Karpas-422 (cell line): ENCODE measurements at regions not wholly inside any gene's neighbourhood (a gene's known extent, or its start where the extent isn't known, plus 50 kb on each side); places are given as distances from the start of the nearest gene placed in this dataset.

Experiments
- DNase-seq: peaks from one replicate; pipeline ENCODE4 v3.0.0-alpha.2; 2015
- H2AFZ ChIP-seq: fragments of 200-600 bp; sonication (generic); 2 replicates; pipeline ENCODE4 v1.6.1; 2014; ENCODE audit warnings: antibody characterized with exemption, low read length, mixed read lengths
- H3K27ac ChIP-seq: fragments of 200-600 bp; sonication (generic); 2 replicates; pipeline ENCODE4 v1.5.1; 2014; ENCODE audit warnings: mild to moderate bottlenecking, low read length, moderate library complexity
- H3K27me3 ChIP-seq: fragments of 200-600 bp; sonication (generic); 2 replicates; pipeline ENCODE4 v1.6.1; 2014; ENCODE audit warnings: low read length, mixed read lengths
- H3K36me3 ChIP-seq: fragments of 200-600 bp; sonication (generic); 2 replicates; pipeline ENCODE4 v1.6.1; 2014; ENCODE audit warnings: low read length, mixed read lengths; ENCODE audit not compliant: insufficient read depth
- H3K4me1 ChIP-seq: fragments of 200-600 bp; sonication (generic); 2 replicates; pipeline ENCODE4 v1.6.1; 2014; ENCODE audit warnings: mild to moderate bottlenecking, low read length, mixed read lengths
- H3K4me2 ChIP-seq: fragments of 200-600 bp; sonication (generic); 2 replicates; pipeline ENCODE4 v1.6.1; 2014; ENCODE audit warnings: low read length, low read depth, mild to moderate bottlenecking; ENCODE audit not compliant: poor library complexity, severe bottlenecking
- H3K4me3 ChIP-seq: fragments of 200-600 bp; sonication (generic); 2 replicates; pipeline ENCODE4 v1.5.1; 2014; ENCODE audit warnings: mild to moderate bottlenecking, antibody characterized with exemption, low read length, mixed read lengths
- H3K79me2 ChIP-seq: fragments of 200-600 bp; sonication (generic); 2 replicates; pipeline ENCODE4 v1.6.1; 2014; ENCODE audit warnings: mild to moderate bottlenecking, low read length, mixed read lengths
- H3K9ac ChIP-seq: fragments of 200-600 bp; sonication (generic); 2 replicates; pipeline ENCODE4 v1.6.0; 2014; ENCODE audit warnings: low read length
- H3K9me2 ChIP-seq: fragments of 200-600 bp; sonication (generic), shearing (Covaris generic); replicated peaks from 2 replicates; pipeline ENCODE4 v1.6.0; 2014; ENCODE audit warnings: mild to moderate bottlenecking, low read length, moderate library complexity; ENCODE audit not compliant: insufficient read depth
- H3K9me3 ChIP-seq: fragments of 300-700, 200-600 bp; sonication (generic); 2 replicates; pipeline ENCODE4 v1.6.1; 2014; ENCODE audit warnings: low read length, mixed read lengths
- H4K20me1 ChIP-seq: fragments of 200-600 bp; sonication (generic); 2 replicates; pipeline ENCODE4 v1.6.1; 2014; ENCODE audit warnings: mild to moderate bottlenecking, antibody characterized with exemption, low read length, low read depth; ENCODE audit not compliant: insufficient read depth

DNA sequence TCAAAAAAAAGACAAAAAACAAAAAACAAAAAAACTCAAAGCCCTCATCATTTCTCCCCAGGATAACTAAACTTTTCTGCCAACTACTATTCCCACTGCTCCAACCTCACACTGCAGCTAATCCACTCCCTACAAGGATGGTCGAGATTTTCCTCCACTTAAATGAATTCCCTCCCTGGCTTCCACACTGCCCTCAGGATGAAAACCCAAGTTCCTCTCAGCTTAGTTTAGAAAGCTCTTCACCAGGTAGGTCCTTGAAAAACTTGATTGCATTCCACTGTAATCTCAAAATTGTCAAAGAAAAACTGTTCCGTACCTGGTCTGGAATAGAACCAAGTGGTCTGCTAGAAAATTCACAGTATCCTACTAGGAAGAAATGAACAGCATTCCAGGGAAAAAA is 294.3 kb upstream of the KLF14 start:
- H4K20me1 ChIP-seq: no peaks in the 10 kb centered on the region
- H3K4me1 ChIP-seq: peaks cover 78% of the 10 kb centered on the region
- no peak overlapping the region for H3K4me3 ChIP-seq
- no peaks in the 10 kb centered on the region for H3K9me2 ChIP-seq
- 0 out of 2 replicates have a peak overlapping the region, but pooled peaks have one; percentile 21 for H3K9ac ChIP-seq
- no peak for DNase-seq
- H3K4me2 ChIP-seq: peak overlapping the region; percentile 69
- peaks cover 25% of the 10 kb centered on the region; the same call in 1 of the 2 replicates for H3K36me3 ChIP-seq
- H3K9me3 ChIP-seq: no peaks in the 10 kb centered on the region
- no peak overlapping the region for H2AFZ ChIP-seq
- peak overlapping the region; percentile 86 for H3K27ac ChIP-seq
- peaks cover 97% of the 10 kb centered on the region for H3K79me2 ChIP-seq
- no peaks in the 10 kb centered on the region for H3K27me3 ChIP-seq

GRCh38 chr7:131029002-131029401 is 295.0 kb upstream of the KLF14 start:
- peak overlapping the region; percentile 69 for H3K4me2 ChIP-seq
- H3K4me1 ChIP-seq: peaks cover 75% of the 10 kb centered on the region
- H2AFZ ChIP-seq: no peak overlapping the region
- no peaks in the 10 kb centered on the region for H3K9me3 ChIP-seq
- peaks cover 18% of the 10 kb centered on the region; the same call in 1 of the 2 replicates for H3K36me3 ChIP-seq
- no peak overlapping the region for H3K27ac ChIP-seq
- H3K9me2 ChIP-seq: no peaks in the 10 kb centered on the region
- no peak overlapping the region for H3K9ac ChIP-seq
- peaks cover 97% of the 10 kb centered on the region for H3K79me2 ChIP-seq
- no peak overlapping the region for H3K4me3 ChIP-seq
- H3K27me3 ChIP-seq: no peaks in the 10 kb centered on the region
- no peak for DNase-seq
- H4K20me1 ChIP-seq: no peaks in the 10 kb centered on the region

GRCh38 chr7:131031099-131031868 is 296.4 kb upstream of the MKLN1 start:
- H3K9me2 ChIP-seq: no peaks in the 10 kb centered on the region
- DNase-seq: no peak
- H3K9me3 ChIP-seq: no peaks in the 10 kb centered on the region
- peak overlapping the region; percentile 25 for H3K27ac ChIP-seq
- H2AFZ ChIP-seq: no peak overlapping the region
- no peak overlapping the region for H3K4me3 ChIP-seq
- no peaks in the 10 kb centered on the region for H4K20me1 ChIP-seq
- H3K4me2 ChIP-seq: peak overlapping the region; percentile 5
- 0 out of 2 replicates have a peak, but pooled peaks cover 4% of the 10 kb centered on the region for H3K36me3 ChIP-seq
- no peak overlapping the region for H3K9ac ChIP-seq
- peaks cover 64% of the 10 kb centered on the region for H3K4me1 ChIP-seq
- H3K27me3 ChIP-seq: no peaks in the 10 kb centered on the region
- peaks cover 93% of the 10 kb centered on the region for H3K79me2 ChIP-seq

DNA sequence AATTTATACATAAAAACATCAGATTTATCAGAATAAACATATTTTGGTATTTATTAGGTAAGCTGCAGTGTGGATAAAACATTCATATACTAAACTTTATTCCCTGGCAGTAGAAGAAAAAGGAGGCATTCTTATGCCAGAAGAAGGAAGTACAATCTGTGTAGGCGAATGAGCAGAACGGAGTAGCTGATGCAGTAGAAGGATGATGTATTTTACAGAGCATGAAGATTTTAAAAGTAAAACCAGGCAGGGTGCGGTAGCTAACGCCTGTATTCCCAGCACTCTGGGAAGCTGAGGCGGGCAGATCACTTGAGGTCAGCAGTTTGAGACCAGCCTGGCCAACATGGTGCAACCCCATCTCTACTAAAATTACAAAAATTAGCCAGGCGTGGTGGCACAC is 294.9 kb upstream of the MKLN1 start:
- H3K27ac ChIP-seq: 0 out of 2 replicates have a peak overlapping the region, but pooled peaks have one; percentile 25
- no peak overlapping the region for H2AFZ ChIP-seq
- H3K36me3 ChIP-seq: 0 out of 2 replicates have a peak, but pooled peaks cover 4% of the 10 kb centered on the region
- no peaks in the 10 kb centered on the region for H4K20me1 ChIP-seq
- no peaks in the 10 kb centered on the region for H3K9me3 ChIP-seq
- no peaks in the 10 kb centered on the region for H3K9me2 ChIP-seq
- no peak overlapping the region for H3K9ac ChIP-seq
- no peak overlapping the region for H3K4me2 ChIP-seq
- H3K27me3 ChIP-seq: no peaks in the 10 kb centered on the region
- DNase-seq: no peak
- H3K4me1 ChIP-seq: peaks cover 53% of the 10 kb centered on the region
- no peak overlapping the region for H3K4me3 ChIP-seq
- H3K79me2 ChIP-seq: peaks cover 92% of the 10 kb centered on the region

DNA sequence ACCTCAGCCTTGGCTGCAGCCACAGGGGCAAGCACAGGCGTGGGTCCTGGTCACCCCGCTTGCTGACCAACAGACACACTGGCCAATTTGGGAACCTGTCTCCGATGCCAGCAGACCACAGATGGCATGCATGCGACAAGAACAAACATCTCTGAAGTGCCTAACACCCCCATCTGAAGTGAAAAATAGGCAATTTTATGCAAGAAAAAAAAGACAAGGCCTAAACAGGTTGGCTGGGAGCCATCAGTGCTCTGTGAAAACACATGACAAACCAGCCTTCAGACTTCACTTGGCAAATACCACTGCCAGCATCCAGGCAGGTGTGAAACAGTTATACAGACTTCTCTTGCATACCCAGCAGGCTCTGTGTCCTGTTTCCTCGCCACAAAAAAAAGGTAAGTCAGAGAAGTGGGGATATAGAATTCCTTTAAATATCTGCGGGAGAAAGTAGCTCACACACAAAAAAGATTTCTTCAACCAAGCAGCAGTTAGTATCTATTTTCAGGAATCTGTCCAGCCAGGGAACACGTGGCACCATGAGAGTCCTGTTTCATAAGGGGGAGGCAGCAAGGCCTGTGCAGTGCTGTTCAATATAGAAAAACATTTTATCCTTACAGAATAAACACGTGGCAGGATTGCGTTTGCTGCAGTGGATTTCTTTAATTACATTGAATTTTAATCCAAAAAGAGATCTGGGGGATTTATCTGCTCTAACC is 293.4 kb upstream of the MKLN1 start:
- H4K20me1 ChIP-seq: no peaks in the 10 kb centered on the region
- H3K79me2 ChIP-seq: peaks cover 92% of the 10 kb centered on the region
- no peak overlapping the region for H3K4me3 ChIP-seq
- H3K27ac ChIP-seq: peak overlapping the region; percentile 21; the same call in 1 of the 2 replicates
- H3K4me1 ChIP-seq: peaks cover 41% of the 10 kb centered on the region
- H3K9ac ChIP-seq: no peak overlapping the region
- no peaks in the 10 kb centered on the region for H3K9me3 ChIP-seq
- 0 out of 2 replicates have a peak, but pooled peaks cover 4% of the 10 kb centered on the region for H3K36me3 ChIP-seq
- no peak overlapping the region for H2AFZ ChIP-seq
- H3K4me2 ChIP-seq: no peak overlapping the region
- DNase-seq: no peak
- H3K27me3 ChIP-seq: no peaks in the 10 kb centered on the region
- no peaks in the 10 kb centered on the region for H3K9me2 ChIP-seq

DNA sequence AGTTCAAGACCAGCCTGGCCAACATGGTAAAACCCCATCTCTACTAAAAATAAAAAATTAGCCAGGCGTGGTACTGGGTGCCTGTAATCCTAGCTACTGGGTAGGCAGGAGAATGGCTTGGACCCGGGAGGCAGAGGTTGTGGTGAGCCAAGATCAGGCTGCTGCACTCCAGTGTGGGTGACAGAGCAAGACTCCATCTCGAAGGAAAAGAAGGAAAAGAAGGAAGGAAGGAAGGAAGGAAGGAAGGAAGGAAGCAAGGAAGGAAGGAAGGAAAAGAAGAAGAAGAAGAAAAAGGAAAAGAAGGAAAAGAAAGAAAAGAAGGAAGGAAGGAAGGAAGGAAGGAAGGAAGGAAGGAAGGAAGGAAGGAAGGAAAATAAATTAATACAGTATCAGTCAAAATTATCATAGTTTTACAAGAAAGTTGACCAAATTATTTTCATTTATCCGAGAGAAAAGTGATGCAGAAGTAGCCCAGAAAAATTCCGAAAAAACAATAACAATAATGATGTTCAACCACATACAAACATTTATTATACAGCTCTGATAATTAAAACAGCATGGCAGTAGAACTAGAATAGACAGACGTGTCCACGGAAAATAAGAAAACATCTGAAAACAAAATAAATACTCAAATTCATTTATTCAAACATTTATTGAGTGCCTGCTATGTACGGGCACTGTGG is 292.4 kb upstream of the MKLN1 start:
- Histone ChIP-seq H3K4me2 (no peak overlapping the region), H3K36me3 (0 out of 2 replicates have a peak, but pooled peaks cover 2% of the 10 kb centered on the region), H3K79me2 (peaks cover 91% of the 10 kb centered on the region), H3K9ac (no peak overlapping the region), H3K27ac (no peak overlapping the region), H2AFZ (no peak overlapping the region), H3K4me3 (no peak overlapping the region), H3K9me3 (no peaks in the 10 kb centered on the region), H3K27me3 (no peaks in the 10 kb centered on the region), H4K20me1 (no peaks in the 10 kb centered on the region), H3K9me2 (no peaks in the 10 kb centered on the region), H3K4me1 (peaks cover 47% of the 10 kb centered on the region)
- DNase-seq: no peak

GRCh38 chr7:131038153-131038552 is 289.5 kb upstream of the MKLN1 start:
- Histone ChIP-seq H4K20me1 (no peaks in the 10 kb centered on the region), H3K27me3 (no peaks in the 10 kb centered on the region), H3K4me3 (no peak overlapping the region), H3K36me3 (no peaks in the 10 kb centered on the region), H3K4me2 (no peak overlapping the region), H3K9me3 (no peaks in the 10 kb centered on the region), H3K27ac (no peak overlapping the region), H3K79me2 (peaks cover 93% of the 10 kb centered on the region), H3K9me2 (no peaks in the 10 kb centered on the region), H3K4me1 (peaks cover 26% of the 10 kb centered on the region), H3K9ac (no peak overlapping the region), H2AFZ (no peak overlapping the region)
- DNase-seq: no peak

DNA sequence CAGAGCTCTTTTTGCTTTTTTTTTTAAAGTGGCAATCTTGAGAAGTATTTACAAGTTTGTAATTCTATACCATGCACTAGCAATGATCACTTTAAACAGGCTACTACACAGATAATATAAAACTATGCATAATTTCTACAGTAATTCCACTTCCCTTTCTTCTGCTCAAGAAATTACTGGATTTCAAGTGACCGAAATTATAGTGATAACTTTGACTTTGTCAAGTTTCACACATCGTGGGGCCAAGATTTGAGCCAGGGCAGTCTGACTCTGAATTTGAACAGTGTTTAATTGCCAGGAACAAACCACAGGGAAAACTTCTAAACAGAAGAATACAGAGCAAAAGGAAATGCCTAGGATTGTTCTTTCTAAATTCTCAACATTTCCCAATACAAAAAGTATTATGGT is 288.3 kb upstream of the MKLN1 start:
- H3K9me2 ChIP-seq: no peaks in the 10 kb centered on the region
- H3K36me3 ChIP-seq: no peaks in the 10 kb centered on the region
- no peak overlapping the region for H3K9ac ChIP-seq
- H3K79me2 ChIP-seq: peaks cover 87% of the 10 kb centered on the region
- no peak overlapping the region for H3K27ac ChIP-seq
- H2AFZ ChIP-seq: no peak overlapping the region
- H3K4me3 ChIP-seq: no peak overlapping the region
- no peaks in the 10 kb centered on the region for H3K9me3 ChIP-seq
- H3K27me3 ChIP-seq: no peaks in the 10 kb centered on the region
- no peak overlapping the region for H3K4me2 ChIP-seq
- H3K4me1 ChIP-seq: peaks cover 19% of the 10 kb centered on the region
- DNase-seq: no peak
- H4K20me1 ChIP-seq: no peaks in the 10 kb centered on the region
